ENCODE measurements at regions not wholly inside any gene's neighbourhood (a gene's known extent, or its start where the extent isn't known, plus 50 kb on each side); places are given as distances from the start of the nearest gene placed in this dataset.
"Not testable (repeated sequence)": the region's sequence is repeated elsewhere in the genome, so short reads cannot be mapped to it uniquely, and the experiment has no call there.

GRCh38 chr2:49309461-49309860 is 155.1 kb upstream of the FSHR start:
- H2AFZ ChIP-seq (ENCODE audit: low read length), result no peak overlapping the region
- no peaks in the 10 kb centered on the region for H3K36me3 ChIP-seq (ENCODE audit: insufficient read depth, low read length)
- no peak overlapping the region for H3K4me2 ChIP-seq (ENCODE audit: low read length)
- TF ChIP-seq EZH2 (IDR thresholded peaks at IDR 0.05; ENCODE audit: borderline replicate concordance, low read length) (no peak), CTCF (IDR thresholded peaks at IDR 0.05; ENCODE audit: low read length) (no peak)
- no peaks in the 10 kb centered on the region for H3K9me2 ChIP-seq (ENCODE audit: low read depth, low read length)
- no peaks in the 10 kb centered on the region for H4K20me1 ChIP-seq (ENCODE audit: insufficient read depth, low read length)
- H3K9me3 ChIP-seq (ENCODE audit: low read length), result no peaks in the 10 kb centered on the region
- no peaks in the 10 kb centered on the region for H3K79me2 ChIP-seq (ENCODE audit: insufficient read depth, low read length)
- H3K27me3 ChIP-seq (ENCODE audit: insufficient read depth, low read length), result no peaks in the 10 kb centered on the region
- H3K27ac ChIP-seq (ENCODE audit: low read depth, low read length, poor library complexity, severe bottlenecking), result no peak overlapping the region
- no peak overlapping the region for H3K4me3 ChIP-seq (ENCODE audit: low read depth, low read length, poor library complexity, severe bottlenecking)
- H3K4me1 ChIP-seq (ENCODE audit: insufficient read depth, low read length, severe bottlenecking), result no peaks in the 10 kb centered on the region
- no peak overlapping the region for H3K9ac ChIP-seq (ENCODE audit: low read length)
- H3F3A ChIP-seq (ENCODE audit: insufficient read depth, low read length), result no peaks in the 10 kb centered on the region

GRCh38 chr2:49306925-49307324 is 152.6 kb upstream of the FSHR start:
- Histone ChIP-seq H3K9me3 (ENCODE audit: low read length) (no peaks in the 10 kb centered on the region), H3K9me2 (ENCODE audit: low read depth, low read length) (no peaks in the 10 kb centered on the region), H4K20me1 (ENCODE audit: insufficient read depth, low read length) (no peaks in the 10 kb centered on the region), H3K4me3 (ENCODE audit: low read depth, low read length, poor library complexity, severe bottlenecking) (no peak overlapping the region), H3F3A (ENCODE audit: insufficient read depth, low read length) (no peaks in the 10 kb centered on the region), H3K27me3 (ENCODE audit: insufficient read depth, low read length) (no peaks in the 10 kb centered on the region), H3K36me3 (ENCODE audit: insufficient read depth, low read length) (no peaks in the 10 kb centered on the region), H3K9ac (ENCODE audit: low read length) (no peak overlapping the region), H3K79me2 (ENCODE audit: insufficient read depth, low read length) (no peaks in the 10 kb centered on the region), H3K4me1 (ENCODE audit: insufficient read depth, low read length, severe bottlenecking) (no peaks in the 10 kb centered on the region), H3K4me2 (ENCODE audit: low read length) (no peak overlapping the region), H3K27ac (ENCODE audit: low read depth, low read length, poor library complexity, severe bottlenecking) (no peak overlapping the region), H2AFZ (ENCODE audit: low read length) (no peak overlapping the region)
- TF ChIP-seq CTCF (IDR thresholded peaks at IDR 0.05; ENCODE audit: low read length) (no peak), EZH2 (IDR thresholded peaks at IDR 0.05; ENCODE audit: borderline replicate concordance, low read length) (no peak)

GRCh38 chr2:49298693-49299092 is 144.4 kb upstream of the FSHR start:
- not testable (repeated sequence) for H3K36me3 ChIP-seq (ENCODE audit: insufficient read depth, low read length); H3K9me3 ChIP-seq (ENCODE audit: low read length); H3K27ac ChIP-seq (ENCODE audit: low read depth, low read length, poor library complexity, severe bottlenecking); H3K79me2 ChIP-seq (ENCODE audit: insufficient read depth, low read length); H3K9me2 ChIP-seq (ENCODE audit: low read depth, low read length); H4K20me1 ChIP-seq (ENCODE audit: insufficient read depth, low read length); H3K9ac ChIP-seq (ENCODE audit: low read length); H2AFZ ChIP-seq (ENCODE audit: low read length); H3K27me3 ChIP-seq (ENCODE audit: insufficient read depth, low read length); H3K4me3 ChIP-seq (ENCODE audit: low read depth, low read length, poor library complexity, severe bottlenecking); H3K4me1 ChIP-seq (ENCODE audit: insufficient read depth, low read length, severe bottlenecking); H3F3A ChIP-seq (ENCODE audit: insufficient read depth, low read length); H3K4me2 ChIP-seq (ENCODE audit: low read length)

GRCh38 chr2:49298230-49298629 is 143.9 kb upstream of the FSHR start:
- Histone ChIP-seq H3K9me2 (ENCODE audit: low read depth, low read length) (no peaks in the 10 kb centered on the region), H3K36me3 (ENCODE audit: insufficient read depth, low read length) (no peaks in the 10 kb centered on the region), H3K9ac (ENCODE audit: low read length) (no peak overlapping the region), H3K4me2 (ENCODE audit: low read length) (no peak overlapping the region), H3K4me1 (ENCODE audit: insufficient read depth, low read length, severe bottlenecking) (no peaks in the 10 kb centered on the region), H2AFZ (ENCODE audit: low read length) (no peak overlapping the region), H3K79me2 (ENCODE audit: insufficient read depth, low read length) (no peaks in the 10 kb centered on the region), H3F3A (ENCODE audit: insufficient read depth, low read length) (no peaks in the 10 kb centered on the region), H3K27me3 (ENCODE audit: insufficient read depth, low read length) (no peaks in the 10 kb centered on the region), H3K9me3 (ENCODE audit: low read length) (no peaks in the 10 kb centered on the region), H3K27ac (ENCODE audit: low read depth, low read length, poor library complexity, severe bottlenecking) (no peak overlapping the region), H4K20me1 (ENCODE audit: insufficient read depth, low read length) (no peaks in the 10 kb centered on the region), H3K4me3 (ENCODE audit: low read depth, low read length, poor library complexity, severe bottlenecking) (no peak overlapping the region)
- TF ChIP-seq CTCF (IDR thresholded peaks at IDR 0.05; ENCODE audit: low read length) (no peak), EZH2 (IDR thresholded peaks at IDR 0.05; ENCODE audit: borderline replicate concordance, low read length) (no peak)

All from OCI-LY1 (cell line).